ENCODE measurements at regions not wholly inside any gene's neighbourhood (a gene's known extent, or its start where the extent isn't known, plus 50 kb on each side); places are given as distances from the start of the nearest gene placed in this dataset.

- no peak for DNase-seq (ENCODE audit: low read depth)
Measured at GRCh38 chr20:21033817-21034216, 72.3 kb downstream of the LINC00237 start.

- DNase-seq (ENCODE audit: low read depth): no peak
Measured at GRCh38 chr20:21031666-21032065, 74.5 kb downstream of the LINC00237 start.

- no peak for DNase-seq (ENCODE audit: low read depth)
Measured at GRCh38 chr20:21029341-21029740, 76.8 kb downstream of the LINC00237 start.

- no peak for DNase-seq (ENCODE audit: low read depth)
Measured at GRCh38 chr20:21028921-21029320, 77.2 kb downstream of the LINC00237 start.

- no peak for DNase-seq (ENCODE audit: low read depth)
Measured at GRCh38 chr20:21028436-21028835, 77.7 kb downstream of the LINC00237 start.

GRCh38 chr20:21027569-21027968 lies 78.6 kb downstream of the LINC00237 start:
- DNase-seq (ENCODE audit: low read depth): no peak

GRCh38 chr20:21026951-21027350 lies 79.2 kb downstream of the LINC00237 start:
- no peak for DNase-seq (ENCODE audit: low read depth)

- no peak for DNase-seq (ENCODE audit: low read depth)
Measured at GRCh38 chr20:21024420-21024819, 81.7 kb downstream of the LINC00237 start.

- DNase-seq (ENCODE audit: low read depth): no peak
Measured at GRCh38 chr20:21022925-21023324, 83.2 kb downstream of the LINC00237 start.

GRCh38 chr20:21021472-21021790 lies 84.7 kb downstream of the LINC00237 start:
- no peak for DNase-seq (ENCODE audit: low read depth)

GRCh38 chr20:21020659-21021471 lies 85.3 kb downstream of the LINC00237 start:
- no peak for DNase-seq (ENCODE audit: low read depth)

GRCh38 chr20:21019814-21020658 lies 86.1 kb downstream of the LINC00237 start:
- no peak for DNase-seq (ENCODE audit: low read depth)

GRCh38 chr20:21019468-21019813 lies 86.7 kb downstream of the LINC00237 start:
- no peak for DNase-seq (ENCODE audit: low read depth)

- DNase-seq (ENCODE audit: low read depth): no peak
Measured at GRCh38 chr20:21018576-21018975, 87.6 kb downstream of the LINC00237 start.

GRCh38 chr20:21017528-21018085 lies 88.6 kb downstream of the LINC00237 start:
- no peak for DNase-seq (ENCODE audit: low read depth)

GRCh38 chr20:21016751-21017150 lies 89.4 kb downstream of the LINC00237 start:
- DNase-seq (ENCODE audit: low read depth): no peak

- DNase-seq (ENCODE audit: low read depth): no peak
Measured at GRCh38 chr20:21014528-21014927, 91.6 kb downstream of the LINC00237 start.

- no peak for DNase-seq (ENCODE audit: low read depth)
Measured at GRCh38 chr20:21008951-21009350, 97.2 kb downstream of the LINC00237 start.

GRCh38 chr20:21006611-21007010 lies 99.5 kb downstream of the LINC00237 start:
- no peak for DNase-seq (ENCODE audit: low read depth)

GRCh38 chr20:21004386-21005076 lies 101.6 kb downstream of the LINC00237 start:
- no peak for DNase-seq (ENCODE audit: low read depth)

GRCh38 chr20:21003902-21004301 lies 102.3 kb downstream of the LINC00237 start:
- DNase-seq (ENCODE audit: low read depth): no peak

GRCh38 chr20:21002486-21002885 lies 103.7 kb downstream of the LINC00237 start:
- DNase-seq (ENCODE audit: low read depth): no peak

GRCh38 chr20:20993372-20993771 lies 112.8 kb downstream of the LINC00237 start:
- DNase-seq (ENCODE audit: low read depth): no peak
